ENCODE measurements at regions not wholly inside any gene's neighbourhood (a gene's known extent, or its start where the extent isn't known, plus 50 kb on each side); places are given as distances from the start of the nearest gene placed in this dataset.

- Histone ChIP-seq H3K27ac (ENCODE audit: extremely low read depth, low read depth, low read length) (no peak overlapping the region), H3K4me1 (ENCODE audit: control insufficient read depth, insufficient read depth, low read length) (no peaks in the 10 kb centered on the region), H3K4me3 (ENCODE audit: low read depth, low read length) (no peak overlapping the region), H3K36me3 (ENCODE audit: control insufficient read depth in 2 of 2, insufficient read depth in 1 of 2, low read length in 2 of 2) (no peaks in the 10 kb centered on the region), H3K9me3 (ENCODE audit: control insufficient read depth, insufficient read depth, low read depth, low read length) (no peaks in the 10 kb centered on the region)
- CTCF ChIA-PET = no interaction called here
- TF ChIP-seq YY1 (tag by site-specific recombination; IDR thresholded peaks at IDR 0.05) = no peak
- POLR2A ChIA-PET = no interaction called here
Measured at GRCh38 chr20:62547364-62547763, 71.6 kb upstream of the GATA5 start.

- H3K36me3 ChIP-seq (ENCODE audit: control insufficient read depth in 2 of 2, insufficient read depth in 1 of 2, low read length in 2 of 2) = no peaks in the 10 kb centered on the region
- TF ChIP-seq ZFHX2 (tag by site-specific recombination; conservative IDR thresholded peaks at IDR 0.05) (peak; percentile 91), ZFP41 (tag by site-specific recombination; IDR thresholded peaks at IDR 0.05; ENCODE audit: borderline replicate concordance) (no peak), EGR2 (tag by site-specific recombination; IDR thresholded peaks at IDR 0.05; ENCODE audit: low read depth) (peak; percentile 90)
- ChIA-PET CTCF (no interaction called here), POLR2A (no interaction called here)
- H3K4me3 ChIP-seq (ENCODE audit: low read depth, low read length) = no peak overlapping the region
- H3K27ac ChIP-seq (ENCODE audit: extremely low read depth, low read depth, low read length) = no peak overlapping the region
- H3K4me1 ChIP-seq (ENCODE audit: control insufficient read depth, insufficient read depth, low read length) = no peaks in the 10 kb centered on the region
- H3K9me3 ChIP-seq (ENCODE audit: control insufficient read depth, insufficient read depth, low read depth, low read length) = no peaks in the 10 kb centered on the region
Measured at GRCh38 chr20:62548471-62548870, 72.7 kb upstream of the GATA5 start.

- TF ChIP-seq ZFHX2 (tag by site-specific recombination; conservative IDR thresholded peaks at IDR 0.05) (no peak), GLIS1 (tag by site-specific recombination; IDR thresholded peaks at IDR 0.05) (peak; percentile 69), ZNF175 (tag by site-specific recombination; IDR thresholded peaks at IDR 0.05) (no peak), ZNF394 (tag by site-specific recombination; IDR thresholded peaks at IDR 0.05; ENCODE audit: borderline replicate concordance) (no peak), ZNF138 (tag by site-specific recombination; IDR thresholded peaks at IDR 0.05; ENCODE audit: borderline replicate concordance) (no peak), ZNF513 (tag by site-specific recombination; IDR thresholded peaks at IDR 0.05) (no peak), ZNF585B (tag by site-specific recombination; IDR thresholded peaks at IDR 0.05) (no peak), ZNF214 (tag by site-specific recombination; IDR thresholded peaks at IDR 0.05; ENCODE audit: borderline replicate concordance) (no peak)
- POLR2A ChIA-PET = no interaction called here
- Histone ChIP-seq H3K9me3 (ENCODE audit: control insufficient read depth, insufficient read depth, low read depth, low read length) (no peaks in the 10 kb centered on the region), H3K27ac (ENCODE audit: extremely low read depth, low read depth, low read length) (no peak overlapping the region), H3K4me3 (ENCODE audit: low read depth, low read length) (no peak overlapping the region), H3K36me3 (ENCODE audit: control insufficient read depth in 2 of 2, insufficient read depth in 1 of 2, low read length in 2 of 2) (no peaks in the 10 kb centered on the region), H3K4me1 (ENCODE audit: control insufficient read depth, insufficient read depth, low read length) (no peaks in the 10 kb centered on the region)
- CTCF ChIA-PET = no interaction called here
Measured at GRCh38 chr20:62549029-62549428, 73.2 kb upstream of the GATA5 start.

- POLR2A ChIA-PET = no interaction called here
- Histone ChIP-seq H3K36me3 (ENCODE audit: control insufficient read depth in 2 of 2, insufficient read depth in 1 of 2, low read length in 2 of 2) (no peaks in the 10 kb centered on the region), H3K9me3 (ENCODE audit: control insufficient read depth, insufficient read depth, low read depth, low read length) (no peaks in the 10 kb centered on the region), H3K27ac (ENCODE audit: extremely low read depth, low read depth, low read length) (no peak overlapping the region), H3K4me3 (ENCODE audit: low read depth, low read length) (no peak overlapping the region), H3K4me1 (ENCODE audit: control insufficient read depth, insufficient read depth, low read length) (no peaks in the 10 kb centered on the region)
- TF ChIP-seq ZNF664 (tag by site-specific recombination; IDR thresholded peaks at IDR 0.05) (no peak), ZNF701 (tag by site-specific recombination; IDR thresholded peaks at IDR 0.05) (no peak), KLF9 (tag by site-specific recombination; IDR thresholded peaks at IDR 0.05; ENCODE audit: low read depth) (no peak), ZNF211 (tag by site-specific recombination; IDR thresholded peaks at IDR 0.05; ENCODE audit: low read depth) (no peak), REST (tag by site-specific recombination; IDR thresholded peaks at IDR 0.05) (no peak), HOXC10 (CRISPR knock-in tag; IDR thresholded peaks at IDR 0.05) (no peak), ZBTB20 (tag by site-specific recombination; IDR thresholded peaks at IDR 0.05) (no peak), ZNF404 (tag by site-specific recombination; IDR thresholded peaks at IDR 0.05) (no peak), ZNF362 (tag by site-specific recombination; IDR thresholded peaks at IDR 0.05) (no peak), ZNF433 (tag by site-specific recombination; IDR thresholded peaks at IDR 0.05; ENCODE audit: low read depth) (no peak), ZNF514 (tag by site-specific recombination; IDR thresholded peaks at IDR 0.05) (no peak)
- CTCF ChIA-PET = no interaction called here
Measured at GRCh38 chr20:62549499-62550086, 73.8 kb upstream of the GATA5 start.

All from HEK293 (cell line).